CD8-positive, alpha-beta memory T cell (primary cell): ENCODE measurements at regions not wholly inside any gene's neighbourhood (a gene's known extent, or its start where the extent isn't known, plus 50 kb on each side); places are given as distances from the start of the nearest gene placed in this dataset.
"Not testable (repeated sequence)": the region's sequence is repeated elsewhere in the genome, so short reads cannot be mapped to it uniquely, and the experiment has no call there.

Experiments
- CTCF ChIA-PET: fragments of 350-600 bp; sonication (Branson Sonifier 250); formaldehyde crosslinking; loops from one replicate; lab custom pipeline; 2021; ENCODE audit warnings: antibody characterized with exemption; lab: Charles Lee
- POLR2A ChIA-PET: fragments of 350-600 bp; sonication (Branson Sonifier 250); formaldehyde crosslinking; loops from one replicate; lab custom pipeline; 2021; ENCODE audit warnings: antibody characterized with exemption; lab: Charles Lee
- DNase-seq, 5 donors: peaks; one replicate each; pipeline versions ENCODE4 v3.0.0 to v3.0.0-alpha.2; 2020 to 2022; ENCODE audit warnings: mixed read lengths in 1 of 5
- H3K27ac ChIP-seq: one replicate; pipeline ENCODE4 v1.7.0; 2013; ENCODE audit warnings: low read depth, mild to moderate bottlenecking, low read length, moderate library complexity
- H3K27me3 ChIP-seq: 2 replicates; pipeline ENCODE4 v1.7.0; 2013; ENCODE audit warnings: low read length, mild to moderate bottlenecking; ENCODE audit not compliant: insufficient read depth, poor library complexity, severe bottlenecking
- H3K36me3 ChIP-seq: 2 replicates; pipeline ENCODE4 v1.7.0; 2013; ENCODE audit warnings: mild to moderate bottlenecking, low read length, moderate library complexity; ENCODE audit not compliant: insufficient read depth
- H3K4me1 ChIP-seq: 2 replicates; pipeline ENCODE4 v1.7.0; 2013; ENCODE audit warnings: mild to moderate bottlenecking, low read length, moderate library complexity; ENCODE audit not compliant: insufficient read depth
- H3K4me3 ChIP-seq: 2 replicates; pipeline ENCODE4 v1.7.0; 2013; ENCODE audit warnings: mild to moderate bottlenecking, low read length
- H3K9me3 ChIP-seq: 2 replicates; pipeline ENCODE4 v1.7.0; 2013; ENCODE audit warnings: mild to moderate bottlenecking, low read length
- H3K27ac Mint-ChIP-seq, 8 donors: one replicate each; pipeline ENCODE4 v1.8.0; 2020 to 2021; ENCODE audit warnings: mixed read lengths in 8 of 8, mild to moderate bottlenecking in 6 of 8, inconsistent platforms in 3 of 8, moderate library complexity in 3 of 8
- H3K27me3 Mint-ChIP-seq, 2 donors: one replicate each; pipeline ENCODE4 v1.8.0; 2020 to 2021; ENCODE audit warnings: mixed read lengths in 2 of 2, mild to moderate bottlenecking in 1 of 2, moderate library complexity in 1 of 2
- H3K36me3 Mint-ChIP-seq, 3 donors: one replicate each; pipeline ENCODE4 v1.8.0; 2020 to 2021; ENCODE audit warnings: mixed read lengths in 3 of 3, inconsistent platforms in 1 of 3, mild to moderate bottlenecking in 1 of 3
- H3K4me1 Mint-ChIP-seq, 3 donors: one replicate each; pipeline ENCODE4 v1.8.0; 2020 to 2021; ENCODE audit warnings: mixed read lengths in 3 of 3, inconsistent platforms in 1 of 3, mild to moderate bottlenecking in 1 of 3
- H3K4me3 Mint-ChIP-seq, 7 donors: one replicate each; pipeline ENCODE4 v1.8.0; 2020 to 2021; ENCODE audit warnings: mixed read lengths in 7 of 7, mild to moderate bottlenecking in 6 of 7, moderate library complexity in 4 of 7, inconsistent platforms in 2 of 7
- H3K9me3 Mint-ChIP-seq, 5 donors: one replicate each; pipeline ENCODE4 v1.8.0; 2020 to 2022; ENCODE audit warnings: mixed read lengths in 5 of 5, mild to moderate bottlenecking in 3 of 5, moderate library complexity in 2 of 5, inconsistent platforms in 1 of 5

GRCh38 chr9:104987743-104988142 lies 59.8 kb upstream of the ABCA1 start:
- POLR2A ChIA-PET, result no interaction called here
- peaks cover 0 to 5% (median 0%) of the 10 kb centered on the region in 3 donors for H3K36me3 Mint-ChIP-seq
- H3K27ac ChIP-seq, result no peak overlapping the region
- no peaks in the 10 kb centered on the region for H3K9me3 ChIP-seq
- H3K4me3 ChIP-seq, result no peak overlapping the region
- peaks cover 30% of the 10 kb centered on the region for H3K4me1 ChIP-seq
- H3K4me1 Mint-ChIP-seq, result peaks cover 34 to 54% (median 46%) of the 10 kb centered on the region in 3 donors
- no peak overlapping the region for H3K4me3 Mint-ChIP-seq
- no peak for DNase-seq
- peaks cover 5 to 13% of the 10 kb centered on the region in 2 donors for H3K27me3 Mint-ChIP-seq
- CTCF ChIA-PET, result no interaction called here
- no peaks in the 10 kb centered on the region for H3K9me3 Mint-ChIP-seq
- H3K36me3 ChIP-seq, result no peaks in the 10 kb centered on the region
- H3K27ac Mint-ChIP-seq, result no peak overlapping the region
- no peaks in the 10 kb centered on the region for H3K27me3 ChIP-seq

GRCh38 chr9:104988539-104988938 lies 60.6 kb upstream of the ABCA1 start:
- Mint-ChIP-seq H3K4me1 (peaks cover 41 to 57% (median 50%) of the 10 kb centered on the region in 3 donors), H3K36me3 (peaks cover 0 to 5% (median 0%) of the 10 kb centered on the region in 3 donors), H3K4me3 (peak overlapping the region in 1 of 7 donors; percentile 20), H3K27ac (peak overlapping the region in 2 of 8 donors; percentile 53 to 83), H3K27me3 (peaks cover 5 to 14% of the 10 kb centered on the region in 2 donors), H3K9me3 (no peaks in the 10 kb centered on the region)
- H3K9me3 ChIP-seq, result no peaks in the 10 kb centered on the region
- ChIA-PET POLR2A (no interaction called here), CTCF (no interaction called here)
- no peak for DNase-seq
- H3K27ac ChIP-seq, result no peak overlapping the region
- no peaks in the 10 kb centered on the region for H3K36me3 ChIP-seq
- no peaks in the 10 kb centered on the region for H3K27me3 ChIP-seq
- no peak overlapping the region for H3K4me3 ChIP-seq
- peaks cover 38% of the 10 kb centered on the region for H3K4me1 ChIP-seq

- ChIA-PET POLR2A (interaction anchor here (0.6 to 1.3 kb wide), 5 partner anchors 14 to 403 kb away, joined by 3 read pairs; partner anchors contain the start of gene NIPSNAP3A), CTCF (interaction anchor here (1.0 kb wide), 2 partner anchors 168 to 248 kb away, joined by 3 to 4 read pairs; no protein-coding TSS in a partner anchor)
- H3K9me3 Mint-ChIP-seq, result no peaks in the 10 kb centered on the region
- peak overlapping the region; percentile 87 to 99 (median 91) for H3K4me3 Mint-ChIP-seq
- H3K4me1 Mint-ChIP-seq, result peaks cover 34 to 44% (median 42%) of the 10 kb centered on the region in 3 donors
- H3K36me3 Mint-ChIP-seq, result peaks cover 0 to 5% (median 0%) of the 10 kb centered on the region in 3 donors
- H3K27ac Mint-ChIP-seq, result peak overlapping the region; percentile 86 to 100 (median 99)
- peak; percentile 76 to 90 (median 84) for DNase-seq
- Histone ChIP-seq H3K9me3 (no peaks in the 10 kb centered on the region), H3K36me3 (no peaks in the 10 kb centered on the region), H3K27ac (peak overlapping the region; percentile 93), H3K4me3 (peak overlapping the region; percentile 94), H3K4me1 (peaks cover 36% of the 10 kb centered on the region), H3K27me3 (no peaks in the 10 kb centered on the region)
- peaks cover 5 to 9% of the 10 kb centered on the region in 2 donors for H3K27me3 Mint-ChIP-seq
Observed at GRCh38 chr9:104991144-104991953, 63.4 kb upstream of the ABCA1 start.

GRCh38 chr9:104992659-104993058 lies 64.7 kb upstream of the ABCA1 start:
- H3K4me3 Mint-ChIP-seq, result peak overlapping the region in 6 of 7 donors; percentile 72 to 99 (median 90)
- CTCF ChIA-PET, result no interaction called here

GRCh38 chr9:104993291-104993963 lies 65.5 kb upstream of the ABCA1 start:
- peak overlapping the region in 7 of 8 donors; percentile 64 to 100 (median 99) for H3K27ac Mint-ChIP-seq
- peaks cover 34 to 43% (median 42%) of the 10 kb centered on the region in 3 donors for H3K4me1 Mint-ChIP-seq
- ChIA-PET POLR2A (no interaction called here), CTCF (no interaction called here)
- Histone ChIP-seq H3K9me3 (no peaks in the 10 kb centered on the region), H3K27me3 (no peaks in the 10 kb centered on the region), H3K36me3 (no peaks in the 10 kb centered on the region), H3K4me3 (no peak overlapping the region), H3K27ac (no peak overlapping the region), H3K4me1 (peaks cover 36% of the 10 kb centered on the region)
- H3K9me3 Mint-ChIP-seq, result no peaks in the 10 kb centered on the region
- no peaks in the 10 kb centered on the region for H3K36me3 Mint-ChIP-seq
- H3K4me3 Mint-ChIP-seq, result peak overlapping the region in 6 of 7 donors; percentile 6 to 81 (median 46)
- H3K27me3 Mint-ChIP-seq, result peaks cover 0 to 9% of the 10 kb centered on the region in 2 donors
- peak in 1 of 5 donors; percentile 46 for DNase-seq

More at GRCh38 chr9:104992659-104993058, 64.7 kb upstream of the ABCA1 start:
- Mint-ChIP-seq H3K27ac (peak overlapping the region in 7 of 8 donors; percentile 64 to 100 (median 99)), H3K9me3 (no peaks in the 10 kb centered on the region), H3K4me1 (peaks cover 34 to 44% (median 42%) of the 10 kb centered on the region in 3 donors), H3K27me3 (peaks cover 0 to 9% of the 10 kb centered on the region in 2 donors), H3K36me3 (no peaks in the 10 kb centered on the region)
- no peaks in the 10 kb centered on the region for H3K27me3 ChIP-seq
- no peaks in the 10 kb centered on the region for H3K9me3 ChIP-seq
- H3K4me3 ChIP-seq, result no peak overlapping the region
- H3K4me1 ChIP-seq, result peaks cover 36% of the 10 kb centered on the region
- H3K27ac ChIP-seq, result no peak overlapping the region
- POLR2A ChIA-PET, result no interaction called here
- DNase-seq, result peak in 1 of 5 donors; percentile 10
- no peaks in the 10 kb centered on the region for H3K36me3 ChIP-seq

GRCh38 chr9:104997536-104997935 lies 69.6 kb upstream of the ABCA1 start:
- peaks cover 1 to 8% of the 10 kb centered on the region in 2 donors for H3K27me3 Mint-ChIP-seq
- DNase-seq, result no peak
- POLR2A ChIA-PET, result no interaction called here
- CTCF ChIA-PET, result no interaction called here
- H3K36me3 Mint-ChIP-seq, result no peaks in the 10 kb centered on the region
- Histone ChIP-seq H3K36me3 (no peaks in the 10 kb centered on the region), H3K27ac (no peak overlapping the region), H3K4me1 (peaks cover 16% of the 10 kb centered on the region), H3K4me3 (no peak overlapping the region), H3K27me3 (no peaks in the 10 kb centered on the region), H3K9me3 (no peaks in the 10 kb centered on the region)
- no peak overlapping the region for H3K27ac Mint-ChIP-seq
- H3K4me3 Mint-ChIP-seq, result no peak overlapping the region
- H3K4me1 Mint-ChIP-seq, result peaks cover 15 to 17% (median 16%) of the 10 kb centered on the region in 3 donors
- no peaks in the 10 kb centered on the region for H3K9me3 Mint-ChIP-seq

- H3K27ac Mint-ChIP-seq, result no peak overlapping the region
- Histone ChIP-seq H3K36me3 (no peaks in the 10 kb centered on the region), H3K27me3 (no peaks in the 10 kb centered on the region), H3K27ac (no peak overlapping the region), H3K4me3 (no peak overlapping the region), H3K4me1 (no peaks in the 10 kb centered on the region), H3K9me3 (no peaks in the 10 kb centered on the region)
- no peak for DNase-seq
- H3K4me3 Mint-ChIP-seq, result no peak overlapping the region
- ChIA-PET POLR2A (no interaction called here), CTCF (no interaction called here)
- no peaks in the 10 kb centered on the region for H3K36me3 Mint-ChIP-seq
- H3K4me1 Mint-ChIP-seq, result peaks cover 0 to under 1% (median 0%) of the 10 kb centered on the region in 3 donors
- H3K9me3 Mint-ChIP-seq, result no peaks in the 10 kb centered on the region
- peaks cover 1 to 8% of the 10 kb centered on the region in 2 donors for H3K27me3 Mint-ChIP-seq
Observed at GRCh38 chr9:104999136-104999535, 71.2 kb upstream of the ABCA1 start.

GRCh38 chr9:105000529-105000928 lies 72.6 kb upstream of the ABCA1 start:
- H3K36me3 Mint-ChIP-seq, H3K27ac Mint-ChIP-seq, POLR2A ChIA-PET, H3K27me3 Mint-ChIP-seq, H3K4me1 ChIP-seq, H3K4me1 Mint-ChIP-seq, DNase-seq, H3K9me3 ChIP-seq, H3K27ac ChIP-seq, H3K36me3 ChIP-seq, H3K9me3 Mint-ChIP-seq, H3K4me3 Mint-ChIP-seq, CTCF ChIA-PET, H3K4me3 ChIP-seq, H3K27me3 ChIP-seq: not testable (repeated sequence)
